OCI-LY7 (cell line): ENCODE measurements at regions not wholly inside any gene's neighbourhood (a gene's known extent, or its start where the extent isn't known, plus 50 kb on each side); places are given as distances from the start of the nearest gene placed in this dataset.

Source experiments
- EZH2phosphoT487 ChIP-seq: fragments of 200-600 bp; sonication (generic); IDR thresholded peaks from 2 replicates; pipeline ENCODE4 v1.6.1; 2018; ENCODE audit warnings: low read depth, borderline replicate concordance, mild to moderate bottlenecking, mixed run types, antibody characterized with exemption, low read length, moderate library complexity, mixed read lengths
- TF ChIP-seq, protein P1 (sequence below): fragments of 200-600 bp; sonication (generic); conservative IDR thresholded peaks from 2 replicates; pipeline ENCODE4 v1.5.1; 2014; ENCODE audit warnings: mild to moderate bottlenecking, antibody characterized with exemption, low read length, moderate library complexity, mixed read lengths

DNA sequence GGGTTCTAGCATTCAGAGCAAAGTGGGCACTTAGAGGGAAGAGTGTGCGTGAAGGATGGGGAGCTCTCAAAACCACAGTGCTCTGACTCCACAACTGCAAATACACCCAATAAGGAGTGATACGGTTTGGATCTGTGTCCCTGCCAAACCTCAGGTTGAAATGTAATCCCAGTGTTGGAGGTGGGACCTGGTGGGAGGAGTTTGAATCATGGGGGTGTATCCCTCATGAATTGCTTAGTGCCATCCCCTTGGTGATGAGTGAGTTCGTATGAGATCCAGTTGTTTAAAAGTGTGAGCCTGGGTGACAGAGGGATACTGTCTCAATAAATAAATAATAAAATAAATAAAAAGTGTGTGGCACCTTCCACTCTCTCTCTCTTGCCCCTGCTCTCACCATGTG is 50.3 kb upstream of the CCDC85A start:
- TF ChIP-seq, protein P1, sequence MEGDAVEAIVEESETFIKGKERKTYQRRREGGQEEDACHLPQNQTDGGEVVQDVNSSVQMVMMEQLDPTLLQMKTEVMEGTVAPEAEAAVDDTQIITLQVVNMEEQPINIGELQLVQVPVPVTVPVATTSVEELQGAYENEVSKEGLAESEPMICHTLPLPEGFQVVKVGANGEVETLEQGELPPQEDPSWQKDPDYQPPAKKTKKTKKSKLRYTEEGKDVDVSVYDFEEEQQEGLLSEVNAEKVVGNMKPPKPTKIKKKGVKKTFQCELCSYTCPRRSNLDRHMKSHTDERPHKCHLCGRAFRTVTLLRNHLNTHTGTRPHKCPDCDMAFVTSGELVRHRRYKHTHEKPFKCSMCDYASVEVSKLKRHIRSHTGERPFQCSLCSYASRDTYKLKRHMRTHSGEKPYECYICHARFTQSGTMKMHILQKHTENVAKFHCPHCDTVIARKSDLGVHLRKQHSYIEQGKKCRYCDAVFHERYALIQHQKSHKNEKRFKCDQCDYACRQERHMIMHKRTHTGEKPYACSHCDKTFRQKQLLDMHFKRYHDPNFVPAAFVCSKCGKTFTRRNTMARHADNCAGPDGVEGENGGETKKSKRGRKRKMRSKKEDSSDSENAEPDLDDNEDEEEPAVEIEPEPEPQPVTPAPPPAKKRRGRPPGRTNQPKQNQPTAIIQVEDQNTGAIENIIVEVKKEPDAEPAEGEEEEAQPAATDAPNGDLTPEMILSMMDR: no peak
- no peak for TF ChIP-seq EZH2phosphoT487
